ELF-1 (cell line): ENCODE measurements at regions not wholly inside any gene's neighbourhood (a gene's known extent, or its start where the extent isn't known, plus 50 kb on each side); places are given as distances from the start of the nearest gene placed in this dataset.
"Not testable (repeated sequence)": the region's sequence is repeated elsewhere in the genome, so short reads cannot be mapped to it uniquely, and the experiment has no call there.

ENCODE experiments used
- DNase-seq: peaks from one replicate; pipeline ENCODE4 v3.0.0-alpha.2; 2016; ENCODE audit warnings: low read depth, low spot score

- DNase-seq = no peak
These were observed 91.3 kb upstream of the ABI1 start for GRCh38 chr10:26952094-26952493.

- DNase-seq = no peak
These were observed 90.9 kb upstream of the ABI1 start for GRCh38 chr10:26951650-26952049.

GRCh38 chr10:26950934-26951333 is 90.2 kb upstream of the ABI1 start:
- no peak for DNase-seq

GRCh38 chr10:26946102-26946811 is 85.5 kb upstream of the ABI1 start:
- DNase-seq = peak; percentile 41

- DNase-seq = no peak
These were observed 83.6 kb upstream of the ABI1 start for GRCh38 chr10:26944261-26944882.

- no peak for DNase-seq
These were observed 79.2 kb upstream of the ABI1 start for GRCh38 chr10:26939962-26940354.

- DNase-seq = no peak
These were observed 78.7 kb upstream of the ABI1 start for GRCh38 chr10:26939290-26939961.

- no peak for DNase-seq
These were observed 77.8 kb upstream of the ABI1 start for GRCh38 chr10:26938578-26938977.

- no peak for DNase-seq
These were observed 76.6 kb upstream of the ABI1 start for GRCh38 chr10:26937371-26937770.

- DNase-seq = not testable (repeated sequence)
These were observed 73.4 kb upstream of the ABI1 start for GRCh38 chr10:26934190-26934589.

- no peak for DNase-seq
These were observed 71.8 kb upstream of the ABI1 start for GRCh38 chr10:26932576-26932975.

GRCh38 chr10:26931223-26931622 is 70.5 kb upstream of the ABI1 start:
- peak; percentile 67 for DNase-seq

GRCh38 chr10:26922824-26923223 is 62.1 kb upstream of the ABI1 start:
- not testable (repeated sequence) for DNase-seq

GRCh38 chr10:26919156-26919860 is 58.5 kb upstream of the ABI1 start:
- DNase-seq = not testable (repeated sequence)

GRCh38 chr10:26914898-26915297 is 54.1 kb upstream of the ABI1 start:
- DNase-seq = no peak

GRCh38 chr10:26911811-26912461 is 51.2 kb upstream of the ABI1 start:
- DNase-seq = no peak
